ENCODE measurements at regions not wholly inside any gene's neighbourhood (a gene's known extent, or its start where the extent isn't known, plus 50 kb on each side); places are given as distances from the start of the nearest gene placed in this dataset.

- DNase-seq (ENCODE audit: low read depth, low spot score) = no peak
These were observed 143.3 kb downstream of the SEC61B start for GRCh38 chr9:99365233-99365980.

- DNase-seq (ENCODE audit: low read depth, low spot score) = no peak
These were observed 144.1 kb downstream of the SEC61B start for GRCh38 chr9:99366183-99366582.

- DNase-seq (ENCODE audit: low read depth, low spot score) = no peak
These were observed 144.5 kb downstream of the SEC61B start for GRCh38 chr9:99366621-99367020.

GRCh38 chr9:99368341-99369326 lies 146.6 kb downstream of the SEC61B start:
- DNase-seq (ENCODE audit: low read depth, low spot score) = no peak

GRCh38 chr9:99369327-99369722 lies 147.2 kb downstream of the SEC61B start:
- no peak for DNase-seq (ENCODE audit: low read depth, low spot score)

- DNase-seq (ENCODE audit: low read depth, low spot score) = no peak
These were observed 148.3 kb downstream of the SEC61B start for GRCh38 chr9:99370376-99370775.

GRCh38 chr9:99371376-99371775 lies 149.3 kb downstream of the SEC61B start:
- DNase-seq (ENCODE audit: low read depth, low spot score) = no peak

- DNase-seq (ENCODE audit: low read depth, low spot score) = no peak
These were observed 151.8 kb downstream of the SEC61B start for GRCh38 chr9:99373912-99374311.

- no peak for DNase-seq (ENCODE audit: low read depth, low spot score)
These were observed 152.7 kb downstream of the SEC61B start for GRCh38 chr9:99374793-99375192.

GRCh38 chr9:99375481-99375880 lies 153.4 kb downstream of the SEC61B start:
- no peak for DNase-seq (ENCODE audit: low read depth, low spot score)

GRCh38 chr9:99377790-99378775 lies 156.0 kb downstream of the SEC61B start:
- no peak for DNase-seq (ENCODE audit: low read depth, low spot score)

- DNase-seq (ENCODE audit: low read depth, low spot score) = no peak
These were observed 161.5 kb downstream of the SEC61B start for GRCh38 chr9:99383536-99383935.

GRCh38 chr9:99385215-99385614 lies 163.1 kb downstream of the SEC61B start:
- no peak for DNase-seq (ENCODE audit: low read depth, low spot score)

- DNase-seq (ENCODE audit: low read depth, low spot score) = no peak
These were observed 163.8 kb downstream of the SEC61B start for GRCh38 chr9:99385814-99386279.

GRCh38 chr9:99387431-99387830 lies 165.3 kb downstream of the SEC61B start:
- no peak for DNase-seq (ENCODE audit: low read depth, low spot score)

- no peak for DNase-seq (ENCODE audit: low read depth, low spot score)
These were observed 167.3 kb downstream of the SEC61B start for GRCh38 chr9:99389087-99390033.

- DNase-seq (ENCODE audit: low read depth, low spot score) = no peak
These were observed 170.0 kb downstream of the SEC61B start for GRCh38 chr9:99391937-99392594.

- no peak for DNase-seq (ENCODE audit: low read depth, low spot score)
These were observed 170.9 kb downstream of the SEC61B start for GRCh38 chr9:99392986-99393385.

- DNase-seq (ENCODE audit: low read depth, low spot score) = no peak
These were observed 171.9 kb downstream of the SEC61B start for GRCh38 chr9:99393993-99394392.

GRCh38 chr9:99398241-99398640 lies 176.2 kb downstream of the SEC61B start:
- no peak for DNase-seq (ENCODE audit: low read depth, low spot score)

All from iPS DF 19.7 (cell line).